ENCODE measurements at regions not wholly inside any gene's neighbourhood (a gene's known extent, or its start where the extent isn't known, plus 50 kb on each side); places are given as distances from the start of the nearest gene placed in this dataset.

- Mint-ChIP-seq H3K27ac (no peak overlapping the region), H3K4me3 (no peak overlapping the region), H3K4me1 (ENCODE audit: low read depth) (no peaks in the 10 kb centered on the region), H3K36me3 (no peaks in the 10 kb centered on the region), H3K27me3 (peaks cover 20% of the 10 kb centered on the region), H3K9me3 (no peaks in the 10 kb centered on the region)
- CTCF ChIA-PET = no interaction called here
- intact Hi-C loops (cut with micrococcal nuclease) = no loop called here
- POLR2A ChIA-PET = interaction anchor here (0.6 kb wide), 1 partner anchor 74 kb away, joined by 3 read pairs; no protein-coding TSS in a partner anchor
- no peak for DNase-seq
Observed at GRCh38 chr20:57037689-57038088, 228.8 kb downstream of the BMP7 start.

DNA sequence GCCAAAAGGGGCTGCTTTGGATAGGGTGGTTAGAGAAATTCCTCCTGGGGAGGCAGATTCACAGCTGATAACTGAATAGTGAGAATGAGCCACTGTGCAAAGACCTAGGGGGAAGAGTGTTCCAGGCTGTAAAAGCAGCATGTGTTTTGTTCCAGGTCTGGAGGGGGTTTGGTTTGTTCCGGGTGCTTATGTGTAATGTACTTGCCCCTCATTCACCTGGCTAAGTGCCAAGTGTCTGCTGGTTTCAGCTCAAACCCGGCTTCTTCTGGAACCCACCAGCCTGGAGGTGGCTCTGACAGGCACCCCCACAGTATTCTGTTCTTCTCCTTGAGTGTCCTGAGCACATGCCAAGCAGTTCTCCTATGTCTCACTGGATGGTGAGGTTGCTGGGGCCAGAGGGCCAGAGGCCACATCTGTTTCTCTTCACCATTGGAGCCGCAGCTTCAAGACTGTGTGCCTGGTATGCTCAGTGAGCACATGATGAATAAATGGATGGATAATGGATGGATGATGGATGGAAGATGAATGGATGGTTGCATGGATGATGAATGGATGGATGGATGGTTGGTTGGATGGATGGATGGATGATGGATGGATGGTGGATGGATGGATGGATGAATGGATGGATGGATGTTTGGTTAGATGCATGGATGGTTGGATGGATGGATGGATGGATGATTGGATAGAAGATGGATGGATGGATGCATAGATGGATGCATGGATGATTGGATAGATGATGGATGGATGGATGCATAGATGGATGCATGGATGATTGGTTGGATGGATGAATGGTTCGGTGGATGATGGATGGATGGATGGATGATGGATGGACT, 227.6 kb downstream of the BMP7 start:
- Mint-ChIP-seq H3K36me3 (no peaks in the 10 kb centered on the region), H3K9me3 (no peaks in the 10 kb centered on the region)

DNA sequence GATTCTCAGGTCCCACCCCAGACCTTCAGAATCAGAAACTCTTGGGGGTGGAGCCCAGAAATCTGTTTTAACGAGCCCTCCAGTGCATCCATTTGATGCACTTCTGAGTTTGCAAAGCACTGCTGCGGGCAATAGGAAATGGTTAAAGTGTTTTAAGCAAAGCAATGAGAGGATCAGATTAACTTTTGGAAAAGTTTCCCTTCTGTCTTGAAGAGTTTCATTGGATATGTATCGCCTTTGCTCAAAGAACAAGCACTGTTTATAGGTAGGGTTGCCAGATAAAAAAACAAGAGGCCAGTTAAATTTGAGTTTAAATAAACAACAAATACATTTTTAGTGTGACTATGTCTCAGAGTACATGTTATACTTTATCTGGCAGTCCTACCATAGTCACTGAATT, 226.0 kb downstream of the BMP7 start:
- H3K27ac Mint-ChIP-seq = no peak overlapping the region
- ChIA-PET CTCF (no interaction called here), POLR2A (no interaction called here)
- no peak overlapping the region for H3K4me3 Mint-ChIP-seq
- DNase-seq = no peak
- H3K36me3 Mint-ChIP-seq = no peaks in the 10 kb centered on the region
- H3K4me1 Mint-ChIP-seq (ENCODE audit: low read depth) = no peaks in the 10 kb centered on the region
- no peaks in the 10 kb centered on the region for H3K9me3 Mint-ChIP-seq
- intact Hi-C loops (cut with micrococcal nuclease) = no loop called here
- H3K27me3 Mint-ChIP-seq = peaks cover 16% of the 10 kb centered on the region

More for the DNA sequence above, 227.6 kb downstream of the BMP7 start:
- H3K4me1 Mint-ChIP-seq (ENCODE audit: low read depth) = no peaks in the 10 kb centered on the region
- ChIA-PET POLR2A (no interaction called here), CTCF (no interaction called here)
- H3K27ac Mint-ChIP-seq = no peak overlapping the region
- no peak for DNase-seq
- no peak overlapping the region for H3K4me3 Mint-ChIP-seq
- intact Hi-C loops (cut with micrococcal nuclease) = no loop called here
- peaks cover 18% of the 10 kb centered on the region for H3K27me3 Mint-ChIP-seq

- intact Hi-C loops (cut with micrococcal nuclease) = no loop called here
- Mint-ChIP-seq H3K9me3 (no peaks in the 10 kb centered on the region), H3K36me3 (no peaks in the 10 kb centered on the region), H3K27ac (no peak overlapping the region), H3K4me1 (ENCODE audit: low read depth) (no peaks in the 10 kb centered on the region), H3K4me3 (no peak overlapping the region), H3K27me3 (peaks cover 13% of the 10 kb centered on the region)
- DNase-seq = no peak
- CTCF ChIA-PET = no interaction called here
- POLR2A ChIA-PET = no interaction called here
Observed at GRCh38 chr20:57040924-57041323, 225.5 kb downstream of the BMP7 start.

- no peak overlapping the region for H3K27ac Mint-ChIP-seq
- no peaks in the 10 kb centered on the region for H3K4me1 Mint-ChIP-seq (ENCODE audit: low read depth)
- intact Hi-C loops (cut with micrococcal nuclease) = no loop called here
- H3K4me3 Mint-ChIP-seq = no peak overlapping the region
- ChIA-PET CTCF (no interaction called here), POLR2A (no interaction called here)
- H3K27me3 Mint-ChIP-seq = no peaks in the 10 kb centered on the region
- H3K36me3 Mint-ChIP-seq = no peaks in the 10 kb centered on the region
- DNase-seq = no peak
- H3K9me3 Mint-ChIP-seq = no peaks in the 10 kb centered on the region
Observed at GRCh38 chr20:57043091-57043490, 223.3 kb downstream of the BMP7 start.

GRCh38 chr20:57043669-57044268, 222.7 kb downstream of the BMP7 start:
- no peaks in the 10 kb centered on the region for H3K4me1 Mint-ChIP-seq (ENCODE audit: low read depth)
- CTCF ChIA-PET = no interaction called here
- intact Hi-C loops (cut with micrococcal nuclease) = no loop called here
- H3K4me3 Mint-ChIP-seq = no peak overlapping the region
- DNase-seq = no peak
- H3K36me3 Mint-ChIP-seq = no peaks in the 10 kb centered on the region
- no peaks in the 10 kb centered on the region for H3K27me3 Mint-ChIP-seq
- POLR2A ChIA-PET = no interaction called here
- H3K9me3 Mint-ChIP-seq = no peaks in the 10 kb centered on the region
- no peak overlapping the region for H3K27ac Mint-ChIP-seq

- Mint-ChIP-seq H3K27ac (no peak overlapping the region), H3K36me3 (no peaks in the 10 kb centered on the region), H3K4me3 (no peak overlapping the region), H3K4me1 (ENCODE audit: low read depth) (no peaks in the 10 kb centered on the region), H3K9me3 (no peaks in the 10 kb centered on the region), H3K27me3 (no peaks in the 10 kb centered on the region)
- POLR2A ChIA-PET = no interaction called here
- DNase-seq = no peak
- intact Hi-C loops (cut with micrococcal nuclease) = no loop called here
- CTCF ChIA-PET = no interaction called here
Observed at GRCh38 chr20:57047281-57048026, 219.0 kb downstream of the BMP7 start.

DNA sequence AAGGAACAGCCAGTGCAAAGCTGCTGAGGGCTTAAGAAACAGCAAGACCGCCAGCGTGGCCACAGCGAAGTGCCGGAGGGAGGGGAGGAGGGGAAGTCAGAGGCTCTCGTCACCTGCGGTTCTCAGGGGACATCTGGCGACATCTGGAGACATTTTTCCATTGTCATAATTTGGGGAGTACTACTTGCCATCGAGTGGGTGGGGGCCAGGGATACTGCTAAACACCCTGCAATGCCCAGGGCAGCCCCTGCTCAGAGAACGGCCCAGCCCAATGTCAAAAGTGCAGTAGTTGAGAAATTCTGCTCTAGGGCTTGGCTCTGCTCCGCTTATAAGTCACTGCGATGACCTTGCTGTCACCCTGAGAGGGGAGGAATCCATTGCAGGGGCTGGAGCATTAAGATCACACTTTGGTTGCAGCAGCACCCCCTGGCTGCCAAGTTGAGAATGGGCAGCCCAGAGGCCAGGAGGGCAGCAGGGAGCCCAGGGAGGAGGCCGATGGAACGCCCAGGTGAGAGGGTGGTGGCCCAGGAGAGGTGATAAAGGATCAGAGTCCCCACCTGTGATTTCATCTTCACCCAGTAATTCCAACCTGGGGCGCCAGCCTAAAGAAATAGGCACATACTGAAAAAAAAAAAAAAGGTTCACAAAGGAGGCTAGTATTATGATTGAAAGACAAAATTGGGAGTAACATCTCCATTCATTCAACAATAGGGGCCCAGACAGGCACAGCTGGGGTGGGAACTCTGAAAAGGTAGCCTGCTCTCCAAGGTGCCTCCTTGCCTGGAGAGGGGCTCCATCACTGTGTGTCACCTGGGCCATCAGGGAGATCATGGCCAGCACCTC, 218.2 kb downstream of the BMP7 start:
- Mint-ChIP-seq H3K4me3 (no peak overlapping the region), H3K27me3 (no peaks in the 10 kb centered on the region), H3K9me3 (peaks cover 4% of the 10 kb centered on the region), H3K36me3 (no peaks in the 10 kb centered on the region), H3K4me1 (ENCODE audit: low read depth) (no peaks in the 10 kb centered on the region), H3K27ac (no peak overlapping the region)
- CTCF ChIA-PET = no interaction called here
- intact Hi-C loops (cut with micrococcal nuclease) = no loop called here
- peak; percentile 37 for DNase-seq
- POLR2A ChIA-PET = no interaction called here

DNA sequence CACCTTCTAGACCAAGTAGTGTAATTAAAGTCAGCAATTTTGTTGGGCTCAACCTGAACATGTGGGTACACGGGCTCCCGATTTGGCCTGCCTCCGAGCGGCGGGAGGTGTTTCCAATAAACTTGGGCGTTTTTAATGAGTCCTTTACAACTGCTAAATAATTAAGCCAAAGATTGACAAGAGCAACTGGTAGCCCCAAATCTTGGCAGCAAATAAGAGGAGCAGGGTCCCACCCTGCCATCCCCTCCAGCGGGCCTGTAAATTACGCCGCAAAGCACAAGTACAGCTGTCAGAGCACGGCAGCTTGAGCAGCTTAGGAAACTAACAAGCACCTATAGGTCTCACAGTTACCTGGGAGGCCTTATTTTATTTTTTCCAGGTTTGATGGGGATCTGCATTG, 217.1 kb downstream of the BMP7 start:
- DNase-seq = no peak
- POLR2A ChIA-PET = no interaction called here
- no peak overlapping the region for H3K27ac Mint-ChIP-seq
- H3K9me3 Mint-ChIP-seq = peaks cover 4% of the 10 kb centered on the region
- CTCF ChIA-PET = no interaction called here
- no peaks in the 10 kb centered on the region for H3K36me3 Mint-ChIP-seq
- H3K4me3 Mint-ChIP-seq = no peak overlapping the region
- H3K4me1 Mint-ChIP-seq (ENCODE audit: low read depth) = no peaks in the 10 kb centered on the region
- peaks cover 2% of the 10 kb centered on the region for H3K27me3 Mint-ChIP-seq
- intact Hi-C loops (cut with micrococcal nuclease) = no loop called here

DNA sequence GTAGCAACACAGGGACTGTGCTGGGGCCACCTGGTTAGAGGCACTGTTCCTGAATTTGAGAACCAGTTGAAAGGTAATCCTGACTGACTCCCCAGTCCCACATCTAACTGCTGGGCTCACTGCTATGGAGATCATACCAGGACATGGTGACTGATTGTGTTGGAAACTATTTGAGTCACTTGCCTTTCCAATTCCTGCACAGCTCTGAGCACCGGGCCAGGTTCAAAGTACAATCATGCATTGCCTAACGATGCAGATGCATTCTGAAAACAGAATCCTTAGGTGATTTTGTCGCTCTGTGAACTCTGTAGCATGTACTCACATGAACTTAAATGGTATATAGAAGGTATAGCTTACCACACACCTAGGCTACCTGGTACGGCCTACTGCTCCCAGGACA, 215.3 kb downstream of the BMP7 start:
- Mint-ChIP-seq H3K4me3 (no peak overlapping the region), H3K36me3 (no peaks in the 10 kb centered on the region), H3K9me3 (peaks cover 4% of the 10 kb centered on the region), H3K27ac (no peak overlapping the region), H3K27me3 (peaks cover 2% of the 10 kb centered on the region), H3K4me1 (ENCODE audit: low read depth) (no peaks in the 10 kb centered on the region)
- CTCF ChIA-PET = no interaction called here
- no peak for DNase-seq
- POLR2A ChIA-PET = no interaction called here
- intact Hi-C loops (cut with micrococcal nuclease) = no loop called here

DNA sequence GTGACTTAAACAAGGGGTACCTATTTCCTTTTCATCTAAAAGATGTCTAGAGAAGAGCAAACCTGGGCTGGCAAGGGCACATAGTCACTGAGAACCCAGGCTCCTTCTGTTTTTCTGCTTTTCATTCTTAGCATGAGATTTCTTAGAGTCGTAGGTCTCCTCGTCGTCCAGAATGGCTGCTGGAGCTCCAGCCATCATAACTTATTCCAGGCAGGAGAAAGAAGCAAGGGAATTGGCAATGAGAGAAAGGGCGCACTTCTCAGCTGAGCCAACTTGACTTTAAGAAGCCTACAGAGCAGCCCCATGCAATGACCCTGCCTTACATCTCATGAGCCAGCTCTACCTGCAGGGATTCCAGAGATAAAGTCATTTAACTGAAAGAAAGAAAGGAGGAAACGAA, 213.4 kb downstream of the BMP7 start:
- CTCF ChIA-PET = no interaction called here
- Mint-ChIP-seq H3K27me3 (peaks cover 2% of the 10 kb centered on the region), H3K9me3 (peaks cover 4% of the 10 kb centered on the region), H3K4me3 (no peak overlapping the region), H3K27ac (no peak overlapping the region), H3K36me3 (no peaks in the 10 kb centered on the region), H3K4me1 (ENCODE audit: low read depth) (no peaks in the 10 kb centered on the region)
- POLR2A ChIA-PET = no interaction called here
- intact Hi-C loops (cut with micrococcal nuclease) = no loop called here
- no peak for DNase-seq

GRCh38 chr20:57053793-57054552, 212.5 kb downstream of the BMP7 start:
- Mint-ChIP-seq H3K9me3 (peaks cover 4% of the 10 kb centered on the region), H3K36me3 (no peaks in the 10 kb centered on the region), H3K27ac (no peak overlapping the region), H3K27me3 (peaks cover 3% of the 10 kb centered on the region), H3K4me3 (no peak overlapping the region), H3K4me1 (ENCODE audit: low read depth) (peaks cover 2% of the 10 kb centered on the region)
- ChIA-PET CTCF (no interaction called here), POLR2A (no interaction called here)
- intact Hi-C loops (cut with micrococcal nuclease) = no loop called here
- DNase-seq = no peak

All from activated CD4-positive, alpha-beta memory T cell treated with anti-CD3 and anti-CD28 coated beads for 36 hours (primary cell).